ENCODE measurements at regions not wholly inside any gene's neighbourhood (a gene's known extent, or its start where the extent isn't known, plus 50 kb on each side); places are given as distances from the start of the nearest gene placed in this dataset.

DNA sequence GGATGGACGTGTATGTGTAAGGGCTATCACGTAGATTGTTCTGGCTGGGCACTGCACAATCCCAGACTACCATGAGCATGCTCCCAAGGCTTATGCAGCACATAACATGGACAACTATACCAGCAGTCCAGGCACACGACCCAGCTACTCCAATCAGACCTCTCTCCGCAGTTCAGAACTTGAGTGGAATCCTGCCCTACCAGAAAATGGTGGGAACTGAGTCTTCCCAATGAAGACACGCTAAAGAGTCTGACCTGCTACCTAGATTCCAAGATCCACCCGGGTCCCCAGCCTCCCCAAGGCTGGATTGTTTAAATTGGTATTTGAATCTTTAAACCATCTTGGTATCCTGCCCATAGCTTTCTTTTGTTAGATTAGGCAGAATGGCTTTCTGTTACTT, 251.3 kb upstream of the KAZN start:
- TF ChIP-seq, protein P1, sequence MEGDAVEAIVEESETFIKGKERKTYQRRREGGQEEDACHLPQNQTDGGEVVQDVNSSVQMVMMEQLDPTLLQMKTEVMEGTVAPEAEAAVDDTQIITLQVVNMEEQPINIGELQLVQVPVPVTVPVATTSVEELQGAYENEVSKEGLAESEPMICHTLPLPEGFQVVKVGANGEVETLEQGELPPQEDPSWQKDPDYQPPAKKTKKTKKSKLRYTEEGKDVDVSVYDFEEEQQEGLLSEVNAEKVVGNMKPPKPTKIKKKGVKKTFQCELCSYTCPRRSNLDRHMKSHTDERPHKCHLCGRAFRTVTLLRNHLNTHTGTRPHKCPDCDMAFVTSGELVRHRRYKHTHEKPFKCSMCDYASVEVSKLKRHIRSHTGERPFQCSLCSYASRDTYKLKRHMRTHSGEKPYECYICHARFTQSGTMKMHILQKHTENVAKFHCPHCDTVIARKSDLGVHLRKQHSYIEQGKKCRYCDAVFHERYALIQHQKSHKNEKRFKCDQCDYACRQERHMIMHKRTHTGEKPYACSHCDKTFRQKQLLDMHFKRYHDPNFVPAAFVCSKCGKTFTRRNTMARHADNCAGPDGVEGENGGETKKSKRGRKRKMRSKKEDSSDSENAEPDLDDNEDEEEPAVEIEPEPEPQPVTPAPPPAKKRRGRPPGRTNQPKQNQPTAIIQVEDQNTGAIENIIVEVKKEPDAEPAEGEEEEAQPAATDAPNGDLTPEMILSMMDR (conservative IDR thresholded peaks at IDR 0.05; ENCODE audit: low read depth, low read length), result no peak
- TF ChIP-seq EZH2phosphoT487 (IDR thresholded peaks at IDR 0.05; ENCODE audit: borderline replicate concordance, low read length), result no peak
- no peak for TF ChIP-seq EZH2 (IDR thresholded peaks at IDR 0.05; ENCODE audit: low read length, unreplicated experiment)
